A549 (cell line): ENCODE measurements at regions not wholly inside any gene's neighbourhood (a gene's known extent, or its start where the extent isn't known, plus 50 kb on each side); places are given as distances from the start of the nearest gene placed in this dataset.

Source experiments
- ATAC-seq, 2 experiments: fragments of 200-7000 bp in 1 of 2; fragments of >200 bp in 1 of 2; cut with Nextera tagmentation in 1 of 2; cut with Tn5 transposase in 1 of 2; 3 replicates each; pipeline versions ENCODE4 v1.8.0 to v1.9.1; 2018 to 2020; ENCODE audit warnings: mild to moderate bottlenecking in 1 of 2, moderate library complexity in 1 of 2
- CTCF ChIA-PET: fragments of 300-600 bp; sonication (Branson Sonifier 250); formaldehyde crosslinking; extraction: SDS; loops from one replicate; lab custom pipeline; 2021; ENCODE audit warnings: antibody characterized with exemption, inconsistent platforms; lab: Yijun Ruan, JAX
- POLR2A ChIA-PET: fragments of 350-600 bp; formaldehyde crosslinking; extraction: SDS; loops from one replicate; lab custom pipeline; 2021; ENCODE audit warnings: antibody characterized with exemption, inconsistent platforms; lab: Yijun Ruan, JAX
- DNase-seq, 2 experiments: peaks; one replicate each; pipeline versions ENCODE4 v3.0.0 to v3.0.0-alpha.2; 2011 to 2016; ENCODE audit warnings: low read depth in 1 of 2, low spot score in 1 of 2
- FAIRE-seq: peaks from 2 replicates; lab custom pipeline; 2011; peaks lifted over from hg19 to GRCh38; lab: Jason Lieb, UNC
- H3K27ac ChIP-seq, 2 experiments: fragments of >200 bp; sonication (Bioruptor Twin); formaldehyde crosslinking; 3 replicates each; pipeline ENCODE4 v1.5.1; 2016 to 2017
- H3K4me1 ChIP-seq: fragments of >200 bp; sonication (Bioruptor Twin); formaldehyde crosslinking; 3 replicates; pipeline ENCODE4 v1.6.1; 2016
- H3K4me2 ChIP-seq: fragments of >200 bp; sonication (Bioruptor Twin); formaldehyde crosslinking; 3 replicates; pipeline ENCODE4 v1.6.1; 2016
- H3K4me3 ChIP-seq: fragments of >200 bp; sonication (Bioruptor Twin); formaldehyde crosslinking; 3 replicates; pipeline ENCODE4 v1.5.1; 2016
- H3K9me3 ChIP-seq: fragments of >200 bp; sonication (Bioruptor Twin); formaldehyde crosslinking; 3 replicates; pipeline ENCODE4 v1.6.1; 2016
- ATOH8 ChIP-seq: fragments of 250-450 bp; sonication (Bioruptor Pico); IDR thresholded peaks from 2 replicates; pipeline ENCODE4 v1.5.0; 2020; ENCODE audit warnings: low read depth, mild to moderate bottlenecking, moderate library complexity
- CHD4 ChIP-seq: fragments of 200-600 bp; sonication (generic); IDR thresholded peaks from 2 replicates; pipeline ENCODE4 v1.6.1; 2016; ENCODE audit warnings: antibody characterized with exemption, mild to moderate bottlenecking, borderline replicate concordance
- EHF ChIP-seq: fragments of 250-450 bp; sonication (Bioruptor Pico); IDR thresholded peaks from 2 replicates; pipeline ENCODE4 v1.5.0; 2020; ENCODE audit warnings: mild to moderate bottlenecking
- EP300 ChIP-seq, 2 experiments: fragments of >200 bp; sonication (Bioruptor Twin); formaldehyde crosslinking; IDR thresholded peaks; 2 replicates in 1 of 2; 3 replicates in 1 of 2; pipeline ENCODE4 v1.6.1; 2016 to 2017
- ESRRA ChIP-seq: fragments of 150-350 bp; IDR thresholded peaks from 2 replicates; pipeline ENCODE4 v1.6.1; 2014; ENCODE audit warnings: mild to moderate bottlenecking, low read length, borderline replicate concordance
- FOSL2 ChIP-seq, 2 experiments: fragments of 450-650 bp in 1 of 2; fragments of >200 bp in 1 of 2; sonication (Bioruptor Twin) in 1 of 2; formaldehyde crosslinking; IDR thresholded peaks; 2 replicates each; pipeline versions ENCODE4 v1.5.0 to v1.6.1; 2016 to 2020; ENCODE audit warnings: mild to moderate bottlenecking in 1 of 2, moderate library complexity in 1 of 2
- FOXS1 ChIP-seq: fragments of 250-450 bp; sonication (Bioruptor Pico); IDR thresholded peaks from 2 replicates; pipeline ENCODE4 v1.5.0; 2020; ENCODE audit warnings: mild to moderate bottlenecking, moderate library complexity
- HDAC2 ChIP-seq: fragments of 200-600 bp; sonication (generic); IDR thresholded peaks from 2 replicates; pipeline ENCODE4 v1.6.1; 2016
- HES2 ChIP-seq: fragments of >200 bp; sonication (Bioruptor Twin); formaldehyde crosslinking; IDR thresholded peaks from 2 replicates; pipeline ENCODE4 v1.6.1; 2016
- HOXB5 ChIP-seq: fragments of 250-450 bp; sonication (Bioruptor Pico); IDR thresholded peaks from 2 replicates; pipeline ENCODE4 v1.5.0; 2020; ENCODE audit warnings: mild to moderate bottlenecking, moderate library complexity
- KDM1A ChIP-seq: fragments of 200-600 bp; sonication (generic); IDR thresholded peaks from 2 replicates; pipeline ENCODE4 v1.6.1; 2016; ENCODE audit warnings: low read depth, mild to moderate bottlenecking
- MYC ChIP-seq: IDR thresholded peaks from 2 replicates; pipeline ENCODE4 v1.6.1; 2012; ENCODE audit warnings: mild to moderate bottlenecking, inconsistent platforms, low read length, improper control_type of control experiment, borderline replicate concordance
- NFE2L2 ChIP-seq: fragments of 150-350 bp; conservative IDR thresholded peaks from 2 replicates; pipeline ENCODE4 v1.6.1; 2014; ENCODE audit warnings: low read length
- NPAS2 ChIP-seq: fragments of 250-450 bp; sonication (Bioruptor Pico); IDR thresholded peaks from 2 replicates; pipeline ENCODE4 v1.8.0; 2022; ENCODE audit warnings: mild to moderate bottlenecking, moderate library complexity, borderline replicate concordance
- PHF8 ChIP-seq: fragments of 200-600 bp; sonication (generic); IDR thresholded peaks from 2 replicates; pipeline ENCODE4 v1.6.1; 2016; ENCODE audit warnings: low read depth, mild to moderate bottlenecking, antibody characterized with exemption, moderate library complexity, borderline replicate concordance
- RAD21 ChIP-seq, 2 experiments: fragments of >200 bp in 1 of 2; sonication (Bioruptor Twin) in 1 of 2; formaldehyde crosslinking in 1 of 2; IDR thresholded peaks in 1 of 2; conservative IDR thresholded peaks in 1 of 2; 2 replicates in 1 of 2; 3 replicates in 1 of 2; pipeline ENCODE4 v1.6.1; 2012 to 2018; ENCODE audit warnings: inconsistent platforms in 1 of 2
- RARB ChIP-seq: fragments of 250-450 bp; sonication (Bioruptor Pico); IDR thresholded peaks from 2 replicates; pipeline ENCODE4 v1.8.0; 2021; ENCODE audit warnings: mild to moderate bottlenecking, moderate library complexity
- RCOR1 ChIP-seq: fragments of 150-350 bp; IDR thresholded peaks from 2 replicates; pipeline ENCODE4 v1.6.1; 2014; ENCODE audit warnings: antibody characterized with exemption, low read length, low read depth
- REST ChIP-seq: fragments of 200-600 bp; sonication (generic); IDR thresholded peaks from 2 replicates; pipeline ENCODE4 v1.6.1; 2016; ENCODE audit warnings: antibody characterized with exemption, mild to moderate bottlenecking, moderate library complexity
- SMC3 ChIP-seq: fragments of >200 bp; sonication (Bioruptor Twin); formaldehyde crosslinking; IDR thresholded peaks from 3 replicates; pipeline ENCODE4 v1.6.1; 2018; ENCODE audit warnings: inconsistent platforms
- TP53 ChIP-seq: fragments of 250-450 bp; sonication (Bioruptor Pico); IDR thresholded peaks from 2 replicates; pipeline ENCODE4 v1.5.0; 2021; ENCODE audit warnings: mild to moderate bottlenecking, moderate library complexity
- WGBS: methylation state at CpG from one replicate; pipeline ENCODE4 v1.1.6; 2017; ENCODE audit errors: missing lambda C conversion rate; 5-methylcytosine and 5-hydroxymethylcytosine counted together
- TF ChIP-seq, protein P1 (sequence below): IDR thresholded peaks from 2 replicates; pipeline ENCODE4 v1.6.1; 2012; ENCODE audit warnings: low read depth, borderline replicate concordance
- TF ChIP-seq, protein P2 (sequence below): IDR thresholded peaks from 2 replicates; pipeline ENCODE4 v1.6.1; 2012
- TF ChIP-seq, protein P3 (sequence below): fragments of 250-450 bp; sonication (Bioruptor Pico); IDR thresholded peaks from 2 replicates; pipeline ENCODE4 v1.5.0; 2021; ENCODE audit warnings: mild to moderate bottlenecking, moderate library complexity, borderline replicate concordance
- TF ChIP-seq, protein P4 (sequence below): fragments of >200 bp; sonication (Bioruptor Twin); formaldehyde crosslinking; IDR thresholded peaks from 3 replicates; pipeline ENCODE4 v1.5.1; 2016

DNA sequence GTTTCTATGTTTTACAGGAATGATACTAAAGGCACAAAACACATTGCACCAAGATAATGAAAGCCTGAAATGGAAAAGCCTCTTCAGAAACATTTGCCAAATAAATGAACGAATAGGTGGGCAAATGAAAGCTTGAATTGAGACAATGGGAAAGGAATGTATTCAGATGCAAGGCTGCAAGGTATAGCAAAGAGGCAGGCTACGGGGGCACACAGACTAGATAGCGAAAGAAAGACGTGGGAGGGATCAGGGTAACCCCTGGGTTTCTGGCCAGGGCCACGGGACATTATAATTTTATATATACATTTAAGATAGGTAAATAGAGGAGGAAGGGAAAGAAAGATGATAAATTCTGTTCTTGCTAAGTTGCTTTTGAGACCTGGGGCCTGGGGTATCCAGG is 95.9 kb upstream of the NLGN1 start:
- POLR2A ChIA-PET: no interaction called here
- H3K4me1 ChIP-seq: no peaks in the 10 kb centered on the region
- H3K4me2 ChIP-seq: no peak overlapping the region
- FAIRE-seq (no peak), DNase-seq (no peak), ATAC-seq (no peak)
- H3K27ac ChIP-seq: no peak overlapping the region
- 0% methylated on average over 5 of the region's 5 CpGs for WGBS
- H3K4me3 ChIP-seq: no peak overlapping the region
- no peaks in the 10 kb centered on the region for H3K9me3 ChIP-seq
- TF ChIP-seq, protein P1, sequence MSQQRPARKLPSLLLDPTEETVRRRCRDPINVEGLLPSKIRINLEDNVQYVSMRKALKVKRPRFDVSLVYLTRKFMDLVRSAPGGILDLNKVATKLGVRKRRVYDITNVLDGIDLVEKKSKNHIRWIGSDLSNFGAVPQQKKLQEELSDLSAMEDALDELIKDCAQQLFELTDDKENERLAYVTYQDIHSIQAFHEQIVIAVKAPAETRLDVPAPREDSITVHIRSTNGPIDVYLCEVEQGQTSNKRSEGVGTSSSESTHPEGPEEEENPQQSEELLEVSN: no peak
- TF ChIP-seq HDAC2 (no peak), RCOR1 (no peak), FOXS1 (no peak), TP53 (CRISPR knock-in tag) (no peak), FOSL2 (IDR thresholded peaks at IDR 0.05) (no peak), FOSL2 (CRISPR knock-in tag; IDR thresholded peaks at IDR 0.05) (no peak), MYC (no peak), ESRRA (no peak), EHF (no peak), RARB (CRISPR knock-in tag) (no peak), RAD21 (conservative IDR thresholded peaks at IDR 0.05 in 1 of 2, IDR thresholded peaks at IDR 0.05 in 1 of 2) (no peak), EP300 (IDR thresholded peaks at IDR 0.05) (no peak), PHF8 (no peak), NFE2L2 (no peak), HES2 (no peak), REST (no peak), SMC3 (no peak), NPAS2 (CRISPR knock-in tag) (no peak)
- TF ChIP-seq, protein P2, sequence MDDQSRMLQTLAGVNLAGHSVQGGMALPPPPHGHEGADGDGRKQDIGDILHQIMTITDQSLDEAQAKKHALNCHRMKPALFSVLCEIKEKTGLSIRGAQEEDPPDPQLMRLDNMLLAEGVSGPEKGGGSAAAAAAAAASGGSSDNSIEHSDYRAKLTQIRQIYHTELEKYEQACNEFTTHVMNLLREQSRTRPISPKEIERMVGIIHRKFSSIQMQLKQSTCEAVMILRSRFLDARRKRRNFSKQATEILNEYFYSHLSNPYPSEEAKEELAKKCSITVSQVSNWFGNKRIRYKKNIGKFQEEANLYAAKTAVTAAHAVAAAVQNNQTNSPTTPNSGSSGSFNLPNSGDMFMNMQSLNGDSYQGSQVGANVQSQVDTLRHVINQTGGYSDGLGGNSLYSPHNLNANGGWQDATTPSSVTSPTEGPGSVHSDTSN: no peak
- TF ChIP-seq, protein P3, sequence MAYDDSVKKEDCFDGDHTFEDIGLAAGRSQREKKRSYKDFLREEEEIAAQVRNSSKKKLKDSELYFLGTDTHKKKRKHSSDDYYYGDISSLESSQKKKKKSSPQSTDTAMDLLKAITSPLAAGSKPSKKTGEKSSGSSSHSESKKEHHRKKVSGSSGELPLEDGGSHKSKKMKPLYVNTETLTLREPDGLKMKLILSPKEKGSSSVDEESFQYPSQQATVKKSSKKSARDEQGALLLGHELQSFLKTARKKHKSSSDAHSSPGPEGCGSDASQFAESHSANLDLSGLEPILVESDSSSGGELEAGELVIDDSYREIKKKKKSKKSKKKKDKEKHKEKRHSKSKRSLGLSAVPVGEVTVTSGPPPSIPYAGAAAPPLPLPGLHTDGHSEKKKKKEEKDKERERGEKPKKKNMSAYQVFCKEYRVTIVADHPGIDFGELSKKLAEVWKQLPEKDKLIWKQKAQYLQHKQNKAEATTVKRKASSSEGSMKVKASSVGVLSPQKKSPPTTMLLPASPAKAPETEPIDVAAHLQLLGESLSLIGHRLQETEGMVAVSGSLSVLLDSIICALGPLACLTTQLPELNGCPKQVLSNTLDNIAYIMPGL (CRISPR knock-in tag): no peak
- CTCF ChIA-PET: no interaction called here

- FAIRE-seq: no peak
- no peak for DNase-seq
- CTCF ChIA-PET: no interaction called here
- 0% methylated on average over 1 of the region's 1 CpG for WGBS
- no peaks in the 10 kb centered on the region for H3K4me1 ChIP-seq
- no peaks in the 10 kb centered on the region for H3K9me3 ChIP-seq
- no peak overlapping the region for H3K4me2 ChIP-seq
- POLR2A ChIA-PET: no interaction called here
- no peak overlapping the region for H3K27ac ChIP-seq
- ATAC-seq: no peak
- H3K4me3 ChIP-seq: no peak overlapping the region
- TF ChIP-seq, protein P1: no peak
- TF ChIP-seq KDM1A: no peak
- no peak for TF ChIP-seq CHD4
- no peak for TF ChIP-seq TP53 (CRISPR knock-in tag)
- TF ChIP-seq EHF: no peak
- TF ChIP-seq FOXS1: no peak
- no peak for TF ChIP-seq HDAC2
- no peak for TF ChIP-seq RARB (CRISPR knock-in tag)
- TF ChIP-seq, protein P4, sequence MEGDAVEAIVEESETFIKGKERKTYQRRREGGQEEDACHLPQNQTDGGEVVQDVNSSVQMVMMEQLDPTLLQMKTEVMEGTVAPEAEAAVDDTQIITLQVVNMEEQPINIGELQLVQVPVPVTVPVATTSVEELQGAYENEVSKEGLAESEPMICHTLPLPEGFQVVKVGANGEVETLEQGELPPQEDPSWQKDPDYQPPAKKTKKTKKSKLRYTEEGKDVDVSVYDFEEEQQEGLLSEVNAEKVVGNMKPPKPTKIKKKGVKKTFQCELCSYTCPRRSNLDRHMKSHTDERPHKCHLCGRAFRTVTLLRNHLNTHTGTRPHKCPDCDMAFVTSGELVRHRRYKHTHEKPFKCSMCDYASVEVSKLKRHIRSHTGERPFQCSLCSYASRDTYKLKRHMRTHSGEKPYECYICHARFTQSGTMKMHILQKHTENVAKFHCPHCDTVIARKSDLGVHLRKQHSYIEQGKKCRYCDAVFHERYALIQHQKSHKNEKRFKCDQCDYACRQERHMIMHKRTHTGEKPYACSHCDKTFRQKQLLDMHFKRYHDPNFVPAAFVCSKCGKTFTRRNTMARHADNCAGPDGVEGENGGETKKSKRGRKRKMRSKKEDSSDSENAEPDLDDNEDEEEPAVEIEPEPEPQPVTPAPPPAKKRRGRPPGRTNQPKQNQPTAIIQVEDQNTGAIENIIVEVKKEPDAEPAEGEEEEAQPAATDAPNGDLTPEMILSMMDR: no peak
- no peak for TF ChIP-seq HES2
- TF ChIP-seq ATOH8 (CRISPR knock-in tag): no peak
- no peak for TF ChIP-seq HOXB5
These were observed 108.5 kb upstream of the NLGN1 start for GRCh38 chr3:173289072-173289471.
